IPS-NIHi11 (cell line): ENCODE measurements at regions not wholly inside any gene's neighbourhood (a gene's known extent, or its start where the extent isn't known, plus 50 kb on each side); places are given as distances from the start of the nearest gene placed in this dataset.
"Not testable (repeated sequence)": the region's sequence is repeated elsewhere in the genome, so short reads cannot be mapped to it uniquely, and the experiment has no call there.

Source experiments
- DNase-seq: peaks from one replicate; pipeline ENCODE4 v3.0.0; 2012; ENCODE audit warnings: mixed read lengths, low spot score

- no peak for DNase-seq
These were observed 435.3 kb downstream of the CD83 start for GRCh38 chr6:14552891-14553290.

GRCh38 chr6:14553515-14553914 is 435.9 kb downstream of the CD83 start:
- DNase-seq = no peak

GRCh38 chr6:14555804-14556203 is 438.2 kb downstream of the CD83 start:
- no peak for DNase-seq

- DNase-seq = no peak
These were observed 442.4 kb downstream of the CD83 start for GRCh38 chr6:14559746-14560536.

GRCh38 chr6:14561563-14561962 is 444.0 kb downstream of the CD83 start:
- DNase-seq = not testable (repeated sequence)

- no peak for DNase-seq
These were observed 450.3 kb downstream of the CD83 start for GRCh38 chr6:14567842-14568241.

- DNase-seq = no peak
These were observed 451.8 kb downstream of the CD83 start for GRCh38 chr6:14569394-14569793.

GRCh38 chr6:14569874-14570273 is 452.3 kb downstream of the CD83 start:
- not testable (repeated sequence) for DNase-seq

- no peak for DNase-seq
These were observed 453.4 kb downstream of the CD83 start for GRCh38 chr6:14571001-14571400.

- DNase-seq = no peak
These were observed 454.2 kb downstream of the CD83 start for GRCh38 chr6:14571746-14572145.

- no peak for DNase-seq
These were observed 455.7 kb downstream of the CD83 start for GRCh38 chr6:14573267-14573666.

- no peak for DNase-seq
These were observed 456.2 kb downstream of the CD83 start for GRCh38 chr6:14573703-14574290.

GRCh38 chr6:14575961-14576360 is 458.4 kb downstream of the CD83 start:
- DNase-seq = no peak

GRCh38 chr6:14578994-14579393 is 461.4 kb downstream of the CD83 start:
- no peak for DNase-seq

GRCh38 chr6:14582749-14583148 is 465.2 kb downstream of the CD83 start:
- no peak for DNase-seq

- no peak for DNase-seq
These were observed 466.3 kb downstream of the CD83 start for GRCh38 chr6:14583826-14584225.

GRCh38 chr6:14584450-14584849 is 466.9 kb downstream of the CD83 start:
- no peak for DNase-seq

GRCh38 chr6:14585689-14586088 is 468.1 kb downstream of the CD83 start:
- DNase-seq = no peak

- no peak for DNase-seq
These were observed 471.6 kb downstream of the CD83 start for GRCh38 chr6:14589175-14589574.

GRCh38 chr6:14590586-14590985 is 473.0 kb downstream of the CD83 start:
- DNase-seq = no peak

GRCh38 chr6:14591998-14592397 is 474.4 kb downstream of the CD83 start:
- no peak for DNase-seq

GRCh38 chr6:14593286-14593685 is 475.7 kb downstream of the CD83 start:
- DNase-seq = no peak

GRCh38 chr6:14595751-14596150 is 478.2 kb downstream of the CD83 start:
- no peak for DNase-seq

GRCh38 chr6:14596410-14596809 is 478.8 kb downstream of the CD83 start:
- DNase-seq = no peak
